ENCODE measurements at regions not wholly inside any gene's neighbourhood (a gene's known extent, or its start where the extent isn't known, plus 50 kb on each side); places are given as distances from the start of the nearest gene placed in this dataset.

DNA sequence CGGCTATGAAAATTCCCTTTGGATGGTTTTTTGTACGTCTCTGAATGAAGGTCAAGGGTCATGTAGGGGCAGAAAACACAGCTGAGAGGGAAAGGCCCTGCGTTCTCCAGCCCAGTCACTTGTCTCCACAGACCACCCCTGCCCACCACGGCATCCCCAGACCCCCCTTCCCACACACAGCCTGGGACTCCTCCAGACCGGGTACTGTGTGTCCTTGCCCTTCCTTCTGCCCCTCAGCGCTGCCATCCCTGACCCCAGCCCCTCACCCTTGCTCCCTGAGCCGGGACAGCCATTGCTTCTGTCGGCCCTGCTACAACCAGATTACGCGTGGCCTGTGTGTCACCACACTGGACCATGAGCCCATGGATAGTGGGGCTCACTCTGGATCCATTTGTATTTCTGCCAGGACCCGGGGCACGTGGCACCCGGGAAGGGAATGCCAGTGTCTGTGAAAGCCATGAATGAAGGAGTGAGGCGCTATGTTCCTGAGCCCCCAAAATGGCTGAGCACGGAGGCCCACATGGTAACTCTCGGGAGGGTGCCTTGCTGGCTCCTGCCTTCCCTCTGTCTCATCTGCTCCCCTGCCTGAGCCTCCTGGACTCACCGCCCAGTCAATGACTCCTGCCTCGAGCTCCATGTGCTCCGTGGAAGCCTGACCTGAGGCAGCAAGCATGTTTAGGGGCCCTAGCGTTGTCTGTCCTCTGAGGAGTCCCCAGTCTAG lies 139.1 kb upstream of the FOXF1 start:
- DNase-seq (ENCODE audit: low spot score), result no peak

DNA sequence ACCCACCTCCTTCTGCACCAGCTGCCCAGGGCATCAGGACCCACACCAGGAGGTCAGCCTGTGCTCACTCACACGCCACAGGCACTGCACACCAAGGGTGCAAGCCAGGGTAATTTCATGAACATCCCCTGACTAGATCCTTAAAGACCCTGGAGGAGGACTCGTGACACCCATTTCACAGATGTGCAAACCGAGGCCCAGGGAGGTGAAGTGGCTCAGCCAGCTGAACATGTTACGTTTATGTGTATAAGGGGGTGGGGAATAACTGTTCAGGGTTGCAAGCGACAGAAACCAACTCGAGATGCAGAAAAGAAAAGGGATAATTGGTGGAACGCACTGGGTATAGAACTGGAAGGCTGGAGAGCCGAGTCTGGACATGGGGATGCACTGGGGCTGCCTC lies 138.1 kb upstream of the FOXF1 start:
- DNase-seq (ENCODE audit: low spot score), result no peak

DNA sequence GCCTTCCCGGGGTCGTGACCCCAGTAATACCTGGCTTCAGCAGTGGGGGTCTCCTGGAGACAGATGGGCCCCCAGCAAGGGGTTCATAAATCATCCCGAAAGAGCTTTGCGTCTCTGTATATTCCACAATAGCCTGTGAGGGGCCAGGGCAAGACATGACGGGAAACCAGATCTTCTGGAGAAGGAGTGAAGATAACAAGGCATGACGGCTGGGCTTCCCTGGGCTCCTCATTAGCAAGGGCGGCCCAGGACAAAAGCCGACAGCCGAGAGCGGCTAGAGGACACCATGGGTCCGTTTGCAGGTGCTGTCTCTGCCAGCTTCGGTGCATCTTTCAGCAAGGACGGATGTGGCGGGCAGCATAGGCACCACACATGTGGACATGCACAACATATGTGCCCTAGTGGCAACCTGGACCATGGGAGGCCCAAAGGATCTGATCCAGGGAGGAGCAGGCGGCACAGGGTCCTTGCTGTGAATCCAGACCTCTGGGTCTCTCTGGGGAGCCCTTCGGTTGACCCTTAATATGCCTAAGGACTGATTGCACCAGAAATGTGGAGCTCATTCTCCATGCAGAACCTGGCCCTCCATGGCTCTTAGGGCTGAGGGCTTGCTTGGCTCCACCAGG lies 136.9 kb upstream of the FOXF1 start:
- DNase-seq (ENCODE audit: low spot score), result no peak

DNA sequence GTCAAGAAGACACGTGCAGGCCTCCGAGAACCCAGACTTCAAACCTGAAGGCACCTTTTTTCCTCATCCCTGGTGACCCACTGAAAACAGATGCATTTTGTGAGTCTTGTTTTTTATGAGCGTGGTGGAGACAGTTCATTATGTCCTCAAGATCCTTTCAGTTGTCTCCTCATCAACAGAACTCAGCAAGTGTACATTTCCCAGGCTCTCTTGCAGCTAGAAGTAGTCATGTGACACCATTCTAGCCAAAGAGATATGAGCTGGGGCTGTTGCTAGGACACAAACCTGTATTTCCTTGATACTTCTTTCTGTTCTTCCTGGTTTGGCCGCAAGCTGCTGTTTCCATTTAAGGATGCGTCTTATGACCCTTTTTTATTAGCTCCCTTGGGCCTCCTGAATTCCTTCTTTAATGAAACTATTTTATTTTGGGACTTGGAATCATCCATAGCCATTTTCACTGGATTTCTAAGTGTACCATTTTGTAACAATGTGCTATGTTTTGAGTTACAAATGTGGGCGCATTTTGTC lies 135.7 kb upstream of the FOXF1 start:
- no peak for DNase-seq (ENCODE audit: low spot score)

DNA sequence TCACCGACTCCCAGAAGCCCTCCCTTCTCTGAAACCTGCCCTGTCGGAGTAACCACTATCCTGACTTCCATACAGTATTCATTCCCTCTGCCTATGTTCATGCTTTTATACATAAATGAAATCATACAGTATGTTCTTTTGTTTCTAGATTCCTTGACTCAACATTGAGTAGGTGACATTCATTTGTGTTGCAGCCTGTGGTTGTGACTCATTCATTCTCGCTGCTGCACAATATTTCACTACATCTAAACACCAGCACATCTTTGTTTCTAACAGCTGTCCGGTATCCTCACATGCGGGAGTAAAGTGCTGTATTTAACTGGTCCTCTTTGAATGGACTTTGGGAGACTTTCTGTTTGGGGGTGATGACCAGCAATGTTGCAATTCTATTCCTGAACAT lies 135.0 kb upstream of the FOXF1 start:
- DNase-seq (ENCODE audit: low spot score), result no peak

DNA sequence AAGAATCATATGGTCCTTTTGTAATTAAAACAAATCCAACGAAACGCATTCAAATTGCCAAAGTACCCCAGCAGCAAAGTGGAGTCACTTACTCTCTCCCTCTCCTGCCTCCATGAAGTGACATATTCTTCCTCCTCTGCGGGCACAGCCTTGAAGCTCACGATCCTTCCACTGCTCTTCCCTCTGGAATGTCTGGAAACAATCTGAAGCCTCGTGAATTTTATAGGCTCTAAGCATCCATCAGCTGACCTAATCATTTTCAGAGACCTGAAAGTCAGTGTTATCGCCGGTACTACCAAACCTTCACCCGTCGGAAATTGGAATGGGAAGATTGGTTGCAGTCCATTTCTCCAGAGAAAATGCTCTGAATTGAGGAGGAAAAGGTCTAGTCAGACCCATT lies 134.5 kb upstream of the FOXF1 start:
- no peak for DNase-seq (ENCODE audit: low spot score)

DNA sequence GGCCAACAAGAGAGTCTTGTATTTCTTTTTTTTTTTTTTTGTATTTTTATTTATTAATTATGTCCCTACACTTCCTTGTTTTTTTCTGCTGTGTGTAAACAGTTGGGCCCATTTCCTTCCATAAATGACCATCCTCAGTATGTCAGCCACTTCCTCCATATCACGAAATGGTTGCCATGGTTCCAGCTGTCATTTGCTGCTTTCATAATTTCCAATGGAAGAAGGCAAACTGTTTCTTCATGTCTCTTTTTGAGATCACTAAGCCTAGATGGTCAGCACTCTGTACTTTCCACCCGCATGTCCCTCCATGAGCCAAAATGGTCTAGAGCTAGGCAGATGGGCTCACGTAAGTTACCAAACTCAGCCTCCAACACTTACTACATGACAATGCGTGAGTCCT lies 133.5 kb upstream of the FOXF1 start:
- no peak for DNase-seq (ENCODE audit: low spot score)

DNA sequence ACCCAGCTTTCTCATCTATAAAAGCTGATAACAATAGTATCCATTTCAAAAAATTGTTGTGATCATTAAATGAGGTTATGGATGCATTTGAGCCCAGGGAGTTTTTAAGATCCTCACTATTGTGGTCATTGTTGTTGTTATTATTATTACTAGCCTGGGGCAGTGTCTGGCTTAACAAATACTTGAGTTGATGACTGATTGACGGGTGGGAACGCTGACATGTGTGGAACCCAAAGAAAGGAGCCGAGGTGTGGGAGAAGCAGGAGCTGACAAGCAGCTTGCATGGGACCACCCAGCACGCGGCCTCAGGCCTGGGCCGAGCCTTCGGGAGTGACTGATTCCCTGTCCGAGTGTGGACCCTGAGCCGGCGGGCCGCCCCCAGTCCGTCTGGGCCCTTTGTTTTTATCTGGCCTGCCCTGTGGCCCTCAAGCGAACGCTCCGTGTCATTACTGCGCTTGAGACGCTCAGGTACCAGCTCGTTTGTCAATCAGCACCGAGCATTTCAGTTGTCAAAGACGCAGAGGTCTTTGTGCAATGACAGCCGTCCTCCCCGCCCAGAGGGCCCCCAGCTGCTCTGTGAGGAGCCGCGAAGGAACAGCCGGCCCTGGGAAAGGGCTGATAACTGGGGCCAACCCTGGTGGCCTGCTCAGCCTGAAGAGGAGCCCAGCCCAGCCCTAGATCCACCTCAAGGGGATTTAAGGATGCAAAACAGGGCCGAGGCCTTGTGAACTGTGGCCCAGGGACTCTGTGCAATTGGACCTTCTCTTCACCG lies 132.9 kb upstream of the FOXF1 start:
- DNase-seq (ENCODE audit: low spot score), result no peak

DNA sequence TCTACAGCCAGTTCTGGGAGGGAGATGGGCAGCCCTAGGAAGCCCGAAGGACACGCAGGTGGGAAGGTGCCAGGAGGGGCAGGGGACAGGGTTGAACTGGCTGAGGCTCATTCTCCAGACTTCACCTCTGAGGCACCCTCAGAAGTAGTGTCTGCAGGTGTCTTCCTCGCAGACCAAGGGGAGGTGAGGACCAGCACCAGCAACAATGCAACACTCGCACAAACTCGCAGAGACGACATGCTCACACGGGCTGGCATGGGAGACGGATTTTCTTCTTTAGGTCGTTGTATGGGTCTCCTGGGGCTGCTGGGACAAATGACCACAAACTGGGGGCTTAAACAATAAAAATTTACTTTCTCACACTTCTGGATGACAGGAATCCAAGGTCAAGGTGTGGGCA lies 132.2 kb upstream of the FOXF1 start:
- no peak for DNase-seq (ENCODE audit: low spot score)

DNA sequence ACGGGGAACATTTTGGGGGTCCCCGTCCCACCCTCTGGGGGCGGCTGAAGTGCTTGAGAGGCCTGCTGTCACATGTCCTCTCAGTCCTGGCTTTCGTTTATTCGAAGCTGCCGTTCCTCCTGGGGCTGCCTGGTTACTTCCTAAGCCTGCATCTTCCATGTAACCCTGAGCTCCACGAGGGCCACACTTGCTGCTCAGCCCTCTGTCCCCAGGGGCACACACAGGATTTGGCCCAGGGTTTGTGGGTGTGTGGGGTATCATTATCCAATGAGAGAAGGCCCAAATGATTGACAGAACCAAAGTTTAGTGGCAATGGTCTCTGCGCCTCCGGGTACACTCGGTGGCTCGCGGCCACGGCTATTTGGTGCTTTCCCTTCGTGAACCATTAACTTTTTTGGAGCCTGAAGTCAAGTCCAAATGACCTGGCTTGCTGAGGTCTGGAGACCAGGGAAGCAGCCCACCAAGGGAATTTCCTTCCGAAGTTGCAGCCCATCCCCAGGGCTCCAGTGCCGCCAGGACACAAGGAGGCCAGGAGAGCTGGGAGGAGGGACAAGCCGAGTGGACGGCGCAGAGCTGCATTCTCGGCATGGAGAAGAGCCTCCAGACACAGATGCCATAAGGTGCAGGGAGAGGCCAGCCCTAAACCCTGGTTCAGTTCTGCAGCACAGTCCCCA lies 131.4 kb upstream of the FOXF1 start:
- DNase-seq (ENCODE audit: low spot score), result no peak

DNA sequence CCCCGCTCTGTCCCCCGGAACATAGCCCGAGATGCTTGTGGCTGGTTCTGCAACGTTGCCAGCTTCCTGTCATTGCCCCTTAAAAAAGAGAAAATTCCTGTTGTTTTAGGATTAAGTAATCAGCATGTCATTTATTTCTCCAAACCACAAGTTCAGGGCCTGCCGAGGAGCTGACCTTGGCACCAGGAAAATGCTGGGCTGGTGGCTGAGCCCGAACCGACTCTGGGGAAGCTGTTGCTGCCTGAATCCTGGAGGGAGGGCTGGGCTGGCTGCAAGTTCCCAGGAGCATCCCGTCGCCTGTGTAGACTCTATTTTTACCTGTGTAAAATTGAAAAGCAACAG lies 130.9 kb upstream of the FOXF1 start:
- DNase-seq (ENCODE audit: low spot score), result no peak

DNA sequence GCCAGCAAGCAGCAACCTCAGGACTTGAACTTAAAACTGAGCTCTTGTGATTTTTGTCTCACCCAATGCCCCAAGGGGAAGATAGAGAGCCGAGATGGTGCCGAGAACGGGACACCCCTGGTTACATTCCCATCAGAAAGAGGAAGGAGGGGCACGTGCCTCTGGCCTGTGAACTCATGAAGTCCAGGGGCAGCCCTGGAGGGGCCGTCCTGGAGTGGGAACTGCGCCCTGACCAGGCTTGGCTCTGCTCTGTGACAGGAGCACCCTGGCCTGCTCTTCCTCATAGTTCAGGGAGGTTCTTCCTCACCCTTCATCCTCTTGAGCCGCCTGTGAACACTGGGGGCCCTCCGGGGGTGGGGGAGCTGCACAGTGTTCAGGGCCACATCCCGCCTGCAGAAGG lies 130.3 kb upstream of the FOXF1 start:
- DNase-seq (ENCODE audit: low spot score), result no peak

DNA sequence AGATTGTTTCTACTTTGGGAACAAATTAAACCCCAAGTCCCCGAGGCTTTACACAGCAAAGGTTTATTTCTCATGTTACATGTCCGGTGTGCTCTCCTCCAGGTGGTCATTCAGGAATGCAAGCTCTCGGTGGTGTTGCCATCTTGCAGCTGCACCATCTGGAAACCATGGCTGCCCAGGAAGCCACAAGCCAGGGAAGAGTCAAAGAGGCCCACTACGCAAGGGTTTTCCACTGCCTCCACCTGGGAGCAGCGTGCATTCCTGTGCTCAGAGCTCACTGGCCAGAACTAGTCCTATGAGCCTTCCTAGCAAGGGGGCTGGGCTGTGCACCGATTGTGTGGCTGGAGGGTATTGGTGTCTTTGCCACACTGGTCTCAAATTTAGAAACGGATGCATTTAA lies 128.8 kb upstream of the FOXF1 start:
- no peak for DNase-seq (ENCODE audit: low spot score)

DNA sequence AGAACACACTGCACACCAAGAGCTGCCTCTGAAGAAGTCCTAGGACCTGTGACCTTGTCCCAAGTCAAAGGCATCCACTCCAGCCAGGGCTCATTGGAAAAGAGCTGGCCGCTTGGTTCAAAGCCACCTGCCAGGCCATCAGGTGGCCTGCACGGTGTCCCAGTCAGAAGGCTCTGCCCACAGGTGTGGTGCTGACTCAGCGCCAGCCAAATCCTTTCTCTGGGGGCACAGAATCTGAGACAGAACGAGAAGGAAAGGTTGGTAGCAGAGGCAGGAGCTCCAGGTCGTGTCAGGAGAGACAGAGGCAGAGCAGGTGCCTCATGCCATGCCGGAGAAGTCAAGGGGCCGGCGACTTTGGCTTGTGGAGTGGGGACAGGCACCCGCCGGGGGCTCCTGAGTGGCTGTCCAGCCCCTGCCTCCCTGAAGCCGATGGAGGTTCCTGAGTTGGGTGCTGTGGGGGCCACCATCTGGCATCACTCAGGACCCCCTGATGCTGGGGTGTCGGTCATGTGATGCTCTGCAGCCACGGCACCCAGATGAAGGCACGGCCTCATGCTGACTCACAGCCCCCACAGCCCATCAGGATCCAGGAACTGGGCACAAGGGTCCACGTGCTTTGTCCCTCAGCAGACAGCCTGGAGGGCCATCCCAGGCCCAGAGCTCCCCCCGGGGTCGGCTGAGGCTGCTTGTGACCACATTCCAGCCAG lies 128.1 kb upstream of the FOXF1 start:
- no peak for DNase-seq (ENCODE audit: low spot score)

DNA sequence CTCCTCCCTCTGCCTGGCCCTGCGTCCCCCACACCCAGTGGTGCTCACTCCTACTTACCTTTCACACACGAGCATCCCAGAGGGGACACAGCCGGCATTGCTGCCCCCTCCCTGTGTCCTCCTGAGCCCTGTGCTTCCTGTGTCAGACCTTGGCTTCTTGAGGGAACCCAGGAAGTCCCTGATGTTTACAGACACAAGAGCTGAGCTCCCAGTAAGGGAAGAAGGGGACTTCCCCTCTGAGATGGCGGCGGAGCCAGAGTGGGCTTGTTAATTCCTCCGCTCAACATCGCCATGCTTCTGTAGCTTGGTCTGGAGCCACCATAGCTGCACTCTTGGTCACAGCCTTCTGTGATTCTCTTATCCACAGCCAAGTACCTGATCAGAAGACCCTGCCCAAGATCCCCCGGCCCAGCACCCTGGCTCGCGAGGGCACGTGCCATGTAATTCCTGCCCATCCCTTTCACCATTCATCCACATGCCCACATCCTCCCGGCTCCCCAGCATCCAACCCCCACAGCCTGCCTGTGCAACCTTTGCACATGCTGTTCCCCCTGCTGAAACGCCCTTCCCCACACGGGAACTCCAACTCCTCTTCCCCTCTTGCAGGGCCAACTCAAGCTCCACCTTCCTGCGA lies 127.4 kb upstream of the FOXF1 start:
- no peak for DNase-seq (ENCODE audit: low spot score)

DNA sequence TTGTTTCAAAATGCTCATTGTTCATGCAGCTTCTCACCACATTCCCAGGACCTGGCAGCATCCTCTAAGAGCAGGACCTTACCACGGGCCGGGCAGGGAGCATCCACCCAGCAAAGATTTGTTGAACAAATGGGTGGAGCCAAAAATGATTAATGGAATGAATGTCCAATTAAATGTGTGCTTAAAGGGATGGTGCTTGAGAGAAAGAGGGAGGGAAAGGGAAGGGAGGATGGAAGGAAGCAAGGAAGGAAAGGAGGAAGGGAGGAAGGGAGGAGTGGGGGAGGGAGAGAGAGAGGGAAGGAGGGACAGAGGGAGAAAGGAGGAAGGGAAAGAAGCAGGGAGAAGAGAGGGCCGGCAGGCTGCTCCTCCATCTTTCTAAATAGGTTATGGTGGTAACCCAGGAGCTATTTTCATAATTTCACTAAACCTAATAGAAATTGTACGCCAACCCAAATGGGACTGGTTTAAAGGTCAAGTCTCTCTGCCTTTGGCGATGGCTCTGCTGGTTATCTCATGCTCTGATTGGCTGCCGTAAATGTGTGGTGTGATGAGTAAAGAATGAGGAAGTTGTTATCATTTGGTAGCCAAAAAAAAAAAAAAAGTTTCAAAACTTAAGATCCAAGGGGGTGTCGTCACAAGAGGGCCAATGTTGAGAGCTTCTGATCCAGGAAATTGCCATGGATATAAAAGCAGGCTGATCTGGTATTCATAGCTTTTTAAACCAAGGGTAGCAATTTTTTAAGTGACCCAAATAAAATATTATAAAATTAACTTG lies 126.7 kb upstream of the FOXF1 start:
- peak; percentile 2 for DNase-seq (ENCODE audit: low spot score)

DNA sequence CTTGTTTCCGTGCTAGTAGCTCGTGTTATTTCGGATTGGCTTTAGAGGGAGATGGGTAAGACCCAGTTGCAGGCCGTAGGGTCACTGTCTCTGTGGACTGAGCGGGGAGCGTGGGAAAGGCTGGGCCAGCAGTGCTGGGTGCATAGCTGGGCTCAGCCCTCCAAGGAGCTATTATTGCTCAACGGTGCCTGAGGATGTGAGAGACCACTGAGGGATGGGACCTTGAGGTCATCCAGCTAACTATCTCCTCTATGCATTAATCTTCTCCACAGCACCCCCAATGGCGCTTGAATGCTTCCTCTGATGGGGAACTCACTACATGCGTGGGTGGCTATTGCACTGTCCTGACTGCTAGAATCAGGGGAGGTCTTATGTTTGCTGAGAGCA lies 126.1 kb upstream of the FOXF1 start:
- no peak for DNase-seq (ENCODE audit: low spot score)

DNA sequence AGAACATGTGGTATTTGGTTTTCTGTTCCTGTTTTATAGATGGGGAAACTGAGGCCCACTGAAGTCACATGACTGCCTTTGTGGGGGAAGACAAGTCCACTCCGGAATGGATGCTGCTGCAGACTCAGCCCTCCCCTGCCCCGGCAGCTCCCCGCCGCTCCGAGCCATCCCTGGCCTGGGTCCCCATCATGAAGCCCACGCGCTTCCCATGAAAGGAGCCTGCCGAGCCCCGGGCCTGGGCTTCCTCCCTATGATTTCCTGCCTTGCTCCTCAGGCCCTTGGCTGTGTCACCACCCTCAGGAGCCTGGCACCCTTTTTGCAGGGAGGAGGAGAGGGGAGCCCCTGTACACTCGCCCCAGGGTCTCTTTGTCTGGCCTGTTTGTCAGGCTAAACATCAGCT lies 125.3 kb upstream of the FOXF1 start:
- DNase-seq (ENCODE audit: low spot score), result no peak

DNA sequence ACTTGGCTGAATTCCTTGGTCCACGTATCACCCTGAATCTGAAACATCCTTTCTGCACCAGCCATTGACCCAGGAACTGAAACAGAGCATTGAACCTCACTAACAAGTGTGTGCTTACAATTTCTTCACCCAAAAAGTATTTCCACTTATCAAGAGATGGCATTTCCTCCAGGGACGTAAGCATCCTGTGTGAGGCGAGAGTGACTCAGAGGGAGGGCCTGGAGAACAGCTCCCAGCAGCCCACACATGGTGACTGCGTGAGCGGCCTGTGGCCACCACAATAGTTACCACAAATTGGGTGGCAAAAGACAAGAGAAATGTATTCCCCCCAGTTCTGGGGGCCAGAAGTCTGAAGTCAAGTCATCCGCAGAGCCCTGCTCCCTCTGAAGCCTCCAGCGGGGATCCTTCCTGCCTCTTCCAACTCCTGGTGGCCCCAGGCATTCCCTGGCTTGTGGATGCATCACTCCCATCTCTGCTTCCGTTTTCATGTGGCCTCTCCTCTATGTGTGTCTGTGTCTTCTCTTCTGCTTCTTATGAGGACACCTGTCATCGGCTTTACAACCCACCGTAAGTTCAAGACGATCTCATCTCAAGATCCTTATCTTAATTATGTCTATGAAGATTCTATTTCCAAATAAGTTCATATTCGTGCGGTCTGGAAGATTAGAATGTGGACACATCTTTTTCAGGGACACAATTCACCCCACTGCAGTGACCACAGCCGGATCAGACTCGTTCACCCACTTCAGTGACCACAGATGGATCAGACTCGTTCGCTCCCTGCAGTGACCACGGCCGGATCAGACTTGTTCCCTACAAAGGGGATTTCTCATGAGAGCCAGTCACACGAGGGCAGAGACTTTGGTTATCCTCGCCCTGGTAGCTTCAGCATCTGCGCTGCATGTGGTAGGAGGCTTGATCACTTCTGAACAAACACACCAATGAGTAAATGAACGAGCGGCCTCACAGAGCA lies 122.6 kb upstream of the FOXF1 start:
- no peak for DNase-seq (ENCODE audit: low spot score)

DNA sequence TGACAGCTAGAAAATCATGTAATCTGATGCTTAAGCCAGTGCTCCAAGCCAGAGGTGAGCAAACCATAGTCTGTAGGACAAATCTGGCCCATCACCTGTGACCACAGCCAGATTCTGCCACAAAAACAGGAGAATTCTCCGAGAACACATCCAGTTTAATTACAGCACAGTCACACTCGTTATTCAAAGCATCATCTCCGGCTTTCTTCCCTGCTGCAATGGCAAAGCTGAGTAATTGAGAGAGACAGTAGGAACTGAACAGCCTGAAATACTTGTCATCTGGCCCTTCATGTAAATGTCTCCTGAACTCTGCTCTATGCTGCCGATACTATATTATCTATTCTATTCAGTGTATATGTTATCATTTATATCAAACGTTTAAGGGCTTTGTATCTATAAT lies 121.4 kb upstream of the FOXF1 start:
- DNase-seq (ENCODE audit: low spot score), result no peak

Data from LoVo (cell line).